Embryonic facial prominence (tissue), 1 donor: ENCODE measurements at regions not wholly inside any gene's neighbourhood (a gene's known extent, or its start where the extent isn't known, plus 50 kb on each side); places are given as distances from the start of the nearest gene placed in this dataset.

Experiments
- DNase-seq: peaks from one replicate; pipeline ENCODE4 v3.0.0-alpha.2; 2016; ENCODE audit errors: extremely low spot score

DNA sequence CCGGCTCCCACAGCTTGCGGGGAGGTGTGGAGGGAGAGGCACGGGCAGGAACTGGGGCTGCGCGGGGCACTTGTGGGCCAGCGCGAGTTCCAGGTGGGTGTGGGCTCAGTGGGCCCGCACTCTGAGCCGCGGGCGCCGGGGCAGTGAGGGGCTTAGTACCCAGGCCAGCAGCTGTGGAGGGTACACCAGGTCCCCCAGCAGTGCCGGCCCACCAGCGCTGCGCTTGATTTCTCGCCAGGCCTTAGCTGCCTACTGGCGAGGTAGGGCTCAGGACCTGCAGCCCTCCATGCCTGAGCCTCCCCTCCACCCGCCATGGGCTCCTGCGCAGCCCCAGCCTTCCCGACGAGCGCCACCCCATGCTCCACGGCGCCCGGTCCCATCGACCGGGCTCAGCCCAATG, 337.9 kb upstream of the ACVR2A start:
- no peak for DNase-seq

DNA sequence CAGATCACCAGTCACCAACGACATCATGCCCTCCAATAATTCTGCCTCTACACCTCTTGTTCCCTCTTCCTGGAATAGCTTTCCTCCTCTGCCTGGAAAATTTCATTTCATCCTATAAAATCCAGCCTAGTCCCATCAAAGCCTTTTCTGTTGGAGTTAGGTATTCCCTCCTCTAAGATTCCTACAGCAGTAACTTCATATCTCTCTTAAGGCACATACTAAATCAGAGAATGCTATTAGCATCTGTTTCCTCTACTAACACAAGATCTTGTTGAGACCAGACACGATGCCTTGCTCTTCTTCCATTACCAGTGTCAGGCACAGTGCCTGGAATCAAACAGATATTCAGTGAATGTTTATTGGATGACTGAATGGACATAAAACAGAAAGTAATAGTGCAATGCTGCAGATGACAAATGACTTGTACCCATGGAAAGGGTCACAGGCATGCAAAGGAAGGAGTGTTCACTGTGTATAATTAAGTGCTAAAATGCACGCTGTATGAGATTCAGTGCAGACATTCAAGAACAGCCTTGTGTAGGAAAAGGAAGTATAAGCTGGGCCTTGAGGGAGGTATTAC, 342.0 kb upstream of the ACVR2A start:
- DNase-seq, result no peak

DNA sequence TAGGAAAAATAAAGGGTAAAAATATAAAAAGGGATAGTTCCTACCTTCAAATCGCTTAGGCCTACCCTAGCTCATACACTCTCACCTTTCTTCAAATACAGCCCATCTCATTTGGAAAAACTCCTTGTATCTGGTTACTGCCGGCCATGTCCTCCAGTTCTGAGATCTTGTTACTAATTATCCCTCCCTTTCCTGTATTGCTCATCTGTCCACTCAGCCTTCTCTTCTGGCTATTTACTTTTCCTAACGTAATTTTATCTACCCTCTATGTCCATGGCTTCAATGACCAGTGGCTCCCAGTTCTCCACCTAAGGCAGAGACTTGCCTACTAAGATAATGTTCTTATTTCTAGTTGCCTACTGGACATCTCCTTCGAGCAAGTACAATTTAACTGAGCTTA, 342.9 kb upstream of the ACVR2A start:
- DNase-seq, result no peak

DNA sequence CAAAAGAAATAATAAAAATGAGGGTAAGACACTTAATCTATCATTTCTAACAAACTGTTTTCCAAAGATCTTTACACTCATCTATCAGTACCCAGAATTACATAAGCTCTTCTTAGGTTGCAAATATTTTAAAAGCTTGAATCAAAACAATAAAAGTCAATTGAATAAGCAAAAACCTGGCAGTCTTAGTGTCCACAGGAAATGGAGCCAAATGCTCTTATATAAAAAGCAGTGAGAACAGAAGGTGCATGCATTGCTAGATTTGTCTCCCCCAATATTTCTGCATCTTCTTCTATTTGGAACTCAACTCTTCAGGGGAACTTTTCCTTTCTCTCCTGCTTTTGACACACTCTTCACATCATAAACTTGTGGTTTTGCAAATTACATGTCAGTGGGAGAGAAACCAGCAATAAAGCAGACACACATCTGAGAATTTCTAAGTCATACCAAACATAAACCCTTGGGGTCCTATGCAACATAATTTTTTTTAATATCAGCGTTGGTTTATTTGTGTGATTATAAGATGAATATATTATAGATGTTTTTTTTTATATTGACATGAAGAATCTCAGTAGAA, 343.9 kb upstream of the ACVR2A start:
- no peak for DNase-seq

DNA sequence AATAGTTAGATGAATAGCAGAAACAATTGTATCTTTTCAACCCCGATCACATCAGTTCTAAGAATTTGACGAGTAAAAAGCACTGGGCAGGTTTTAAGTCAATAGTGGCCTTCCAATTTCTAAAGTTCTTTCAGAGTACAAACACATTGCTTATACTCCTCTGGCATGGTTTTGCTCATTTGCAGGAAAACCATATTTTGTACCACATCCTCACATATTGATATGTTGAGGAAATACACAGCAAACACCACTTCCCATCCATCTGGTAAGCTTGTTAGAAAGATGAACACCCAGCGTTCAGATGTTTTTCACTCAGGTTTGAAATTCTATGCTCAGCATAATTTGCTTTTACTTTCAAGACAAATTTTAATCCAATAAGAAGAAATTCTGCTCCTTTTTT, 344.6 kb upstream of the ACVR2A start:
- DNase-seq, result no peak

DNA sequence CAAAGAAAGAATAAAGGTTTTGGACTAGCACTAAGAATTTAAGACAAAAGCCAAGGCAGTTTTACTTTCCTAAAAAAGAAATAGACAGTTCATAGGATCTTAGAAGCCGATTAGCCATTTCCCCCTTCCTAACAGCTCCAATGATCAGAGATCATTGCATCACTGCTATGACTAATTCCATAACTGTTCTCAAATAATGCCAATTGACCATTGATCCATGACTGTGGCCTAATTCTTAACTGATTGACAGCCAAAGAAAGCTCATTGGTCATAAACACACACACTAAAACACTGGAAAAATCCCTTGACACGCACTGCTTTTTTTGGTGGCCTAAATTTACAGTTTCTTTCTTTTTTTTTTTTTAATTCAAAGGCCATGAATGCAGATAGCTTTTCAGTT, 345.0 kb upstream of the ACVR2A start:
- no peak for DNase-seq

DNA sequence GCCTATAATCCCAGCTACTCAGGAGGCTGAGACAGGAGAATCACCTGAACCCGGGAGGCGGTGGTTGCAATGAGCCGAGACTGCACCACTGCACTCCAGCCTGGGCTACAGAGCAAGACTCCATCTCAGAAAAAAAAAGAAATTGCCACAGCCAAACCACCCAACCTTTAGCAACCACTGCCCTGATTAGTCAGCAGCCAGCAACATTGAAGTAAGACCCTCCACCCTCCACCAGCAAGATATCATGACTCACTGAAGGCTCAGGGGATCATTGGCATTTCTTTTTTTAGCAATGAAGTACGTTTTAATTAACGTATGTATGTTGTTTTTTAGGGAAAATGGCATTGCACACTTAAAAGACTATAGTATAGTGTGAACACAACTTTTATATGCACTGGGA, 349.1 kb upstream of the ACVR2A start:
- DNase-seq, result no peak

DNA sequence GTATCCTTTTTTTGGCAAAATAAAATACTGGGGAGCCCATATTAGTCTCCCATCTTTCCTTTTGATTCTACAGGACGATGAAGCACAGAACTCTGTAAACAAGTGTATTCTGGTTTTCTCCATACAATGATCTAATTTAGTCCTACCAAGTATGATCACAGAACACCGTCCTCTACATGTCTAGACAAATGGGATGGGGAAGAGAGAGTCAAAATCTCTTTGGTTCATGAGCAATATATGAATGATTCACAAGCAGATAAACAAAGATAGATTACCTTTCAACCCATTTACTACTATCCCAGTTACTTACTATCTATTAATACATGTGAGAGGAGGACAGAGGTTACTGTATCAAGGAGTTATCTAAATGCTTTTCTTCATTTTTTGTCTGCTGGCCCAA, 352.4 kb upstream of the ACVR2A start:
- DNase-seq, result no peak

DNA sequence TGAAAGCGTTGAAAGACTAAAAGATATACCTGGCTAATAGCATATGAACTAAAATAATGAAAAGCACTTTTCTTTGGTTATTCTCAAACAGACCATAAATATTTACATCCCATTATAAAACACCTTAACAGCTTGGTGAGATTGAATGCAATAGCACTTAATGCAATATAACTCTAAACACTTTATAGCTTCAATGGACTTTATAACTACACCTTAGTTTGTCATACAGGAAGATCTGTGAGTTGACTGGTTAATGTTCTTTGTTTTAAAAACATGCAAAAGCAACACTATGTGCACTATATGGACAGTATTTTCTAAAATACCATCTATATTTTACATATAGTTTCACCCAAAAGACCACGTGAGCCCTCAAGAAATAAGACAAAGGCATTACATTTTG, 353.3 kb upstream of the ACVR2A start:
- no peak for DNase-seq

DNA sequence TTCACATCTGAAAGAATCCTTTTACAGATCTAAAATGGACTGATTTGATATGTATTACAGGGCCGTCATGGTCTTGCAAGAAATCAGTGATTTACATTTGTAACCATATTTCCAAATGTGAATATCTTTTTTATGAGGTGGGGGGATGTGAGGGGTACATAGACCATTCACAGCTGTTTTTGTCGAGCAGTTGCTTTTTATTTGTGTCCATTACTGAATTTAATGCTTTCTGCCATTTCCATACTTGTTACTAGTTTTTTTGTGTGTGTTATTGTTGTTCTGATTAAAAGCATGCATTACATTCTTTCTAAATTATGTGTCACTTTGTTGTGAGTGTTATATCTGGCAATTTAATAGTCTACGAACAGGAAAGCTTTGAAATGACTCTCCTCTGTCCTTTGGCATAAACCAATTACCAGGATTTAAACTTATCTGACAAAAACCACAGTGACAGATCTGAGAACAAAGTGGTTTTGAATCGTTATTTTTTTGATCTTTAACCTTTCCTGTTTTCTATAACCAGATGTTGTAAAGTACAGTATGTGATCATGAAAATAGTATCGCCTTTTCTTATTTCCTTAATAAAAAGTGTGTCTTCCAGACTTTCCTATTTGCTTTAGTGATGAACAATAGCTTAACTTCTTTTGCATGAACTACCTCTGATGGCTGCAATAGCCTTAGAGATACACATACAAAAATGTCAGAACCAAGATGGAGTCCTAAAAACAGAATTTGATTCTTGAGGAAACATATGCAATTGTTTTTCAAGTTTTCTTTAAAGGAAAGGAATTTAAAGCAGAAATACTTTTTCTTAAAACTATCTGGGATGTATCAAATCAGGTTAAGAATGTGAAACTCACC, 354.2 kb upstream of the ACVR2A start:
- DNase-seq, result no peak

DNA sequence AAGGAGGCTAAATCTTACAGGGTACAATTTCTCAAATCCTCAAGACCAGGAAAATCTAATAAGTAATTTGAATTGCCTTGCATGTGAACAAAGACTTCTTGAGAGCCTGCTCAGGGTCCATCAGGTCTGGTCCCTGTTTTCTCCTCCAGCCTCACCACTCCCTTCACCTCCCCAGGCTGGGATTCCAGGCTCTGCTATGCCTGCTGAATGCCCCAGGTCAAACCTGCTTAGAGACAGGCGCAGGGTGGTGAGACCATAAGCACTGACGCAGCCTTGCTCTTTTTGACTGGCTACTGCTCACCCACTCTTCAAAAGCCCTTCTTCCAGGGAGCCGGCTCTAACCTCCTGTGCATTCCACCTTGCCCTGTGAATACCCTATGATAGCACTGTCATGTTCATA, 356.4 kb upstream of the ACVR2A start:
- no peak for DNase-seq

DNA sequence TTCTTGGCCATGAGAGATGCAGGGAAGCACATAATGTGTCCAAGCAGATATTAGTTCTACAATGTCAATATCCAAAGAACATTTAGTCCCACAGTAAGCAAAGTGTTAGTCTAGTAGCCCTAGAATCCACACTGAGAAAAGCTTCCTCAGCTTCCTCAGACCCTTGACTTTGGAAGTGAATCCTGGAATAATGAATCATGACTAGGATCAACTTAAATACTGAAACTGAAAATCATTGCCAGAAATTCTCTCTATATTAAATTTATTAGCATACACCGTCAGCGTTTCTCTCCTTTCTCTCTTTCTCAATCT, 356.9 kb upstream of the ACVR2A start:
- DNase-seq, result no peak

DNA sequence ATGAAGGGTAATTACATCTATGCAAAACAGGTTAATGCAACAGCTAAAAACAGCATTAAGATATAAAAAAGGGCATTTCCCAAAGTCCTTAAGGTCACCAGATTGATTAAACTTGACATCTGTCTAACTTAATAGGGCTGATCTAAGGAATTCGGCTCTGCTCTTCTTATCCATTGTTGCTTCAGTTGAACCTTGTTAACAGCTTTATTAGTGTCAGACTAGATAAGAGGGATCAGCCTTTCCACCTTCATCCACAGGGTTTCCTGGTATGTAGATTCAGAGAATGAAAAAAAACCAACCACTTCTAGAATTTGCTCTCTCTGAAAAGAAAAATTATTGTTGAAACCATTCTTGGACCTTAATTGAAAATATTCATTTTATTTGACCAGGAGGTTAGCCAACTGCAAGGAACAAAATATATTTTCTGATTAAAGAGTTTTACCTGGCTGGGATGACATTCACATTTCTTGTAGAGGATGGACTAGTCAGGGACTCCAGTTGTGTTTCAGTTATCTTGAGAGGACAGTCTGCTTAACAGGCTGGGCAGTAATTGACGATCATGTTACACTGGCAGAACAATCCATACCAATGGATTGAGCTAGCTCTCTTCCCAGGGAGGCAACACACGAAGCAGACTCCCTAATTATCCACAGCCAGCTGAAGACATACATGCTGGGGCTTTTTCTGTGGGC, 357.4 kb upstream of the ACVR2A start:
- no peak for DNase-seq

DNA sequence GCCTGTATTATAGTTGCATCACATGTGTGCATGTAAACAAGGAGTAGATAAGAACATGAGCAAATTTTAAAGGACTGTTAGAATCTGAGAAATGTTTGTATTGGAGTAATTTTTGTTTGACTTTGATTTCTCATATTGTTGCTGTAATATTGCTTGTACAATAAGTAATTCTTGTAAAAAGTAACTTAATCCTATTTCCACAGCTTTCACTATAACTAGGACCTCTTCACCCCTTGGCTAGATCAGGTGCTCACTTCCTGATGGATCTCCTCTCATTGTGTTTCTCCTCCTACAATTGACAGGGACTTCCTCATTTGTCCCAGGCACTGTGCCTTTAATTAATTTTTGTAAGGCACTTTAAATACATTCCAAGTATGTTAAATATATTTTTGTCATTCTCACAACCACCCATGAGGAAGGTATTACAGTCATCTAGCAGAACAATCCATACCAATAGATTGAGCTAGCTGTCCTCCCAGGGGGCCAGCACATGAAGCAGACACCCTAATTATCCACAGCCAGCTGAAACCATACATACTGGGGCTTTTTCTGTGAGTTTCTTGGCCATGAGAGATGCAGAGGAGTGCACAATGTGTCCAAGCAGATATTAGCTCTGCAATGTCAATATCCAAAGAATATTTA, 359.5 kb upstream of the ACVR2A start:
- no peak for DNase-seq

DNA sequence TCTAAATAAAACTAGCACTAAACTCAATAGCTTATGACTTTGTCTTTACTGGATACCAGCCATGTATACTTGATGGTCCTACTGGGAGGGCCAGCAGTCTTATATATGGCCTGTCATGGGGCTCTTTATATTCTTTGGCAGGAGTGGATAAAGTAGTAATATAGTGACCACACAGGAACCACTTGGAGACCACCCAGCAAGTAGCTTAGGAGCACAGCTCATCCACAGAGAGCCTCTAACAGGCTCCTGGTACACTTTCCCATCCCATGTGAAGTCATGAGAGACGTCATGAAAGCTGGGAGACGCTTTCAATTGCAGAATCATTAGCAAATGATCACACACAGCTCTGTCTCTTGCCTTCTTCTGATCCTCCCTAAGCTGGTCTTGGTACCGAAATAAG, 360.9 kb upstream of the ACVR2A start:
- no peak for DNase-seq

DNA sequence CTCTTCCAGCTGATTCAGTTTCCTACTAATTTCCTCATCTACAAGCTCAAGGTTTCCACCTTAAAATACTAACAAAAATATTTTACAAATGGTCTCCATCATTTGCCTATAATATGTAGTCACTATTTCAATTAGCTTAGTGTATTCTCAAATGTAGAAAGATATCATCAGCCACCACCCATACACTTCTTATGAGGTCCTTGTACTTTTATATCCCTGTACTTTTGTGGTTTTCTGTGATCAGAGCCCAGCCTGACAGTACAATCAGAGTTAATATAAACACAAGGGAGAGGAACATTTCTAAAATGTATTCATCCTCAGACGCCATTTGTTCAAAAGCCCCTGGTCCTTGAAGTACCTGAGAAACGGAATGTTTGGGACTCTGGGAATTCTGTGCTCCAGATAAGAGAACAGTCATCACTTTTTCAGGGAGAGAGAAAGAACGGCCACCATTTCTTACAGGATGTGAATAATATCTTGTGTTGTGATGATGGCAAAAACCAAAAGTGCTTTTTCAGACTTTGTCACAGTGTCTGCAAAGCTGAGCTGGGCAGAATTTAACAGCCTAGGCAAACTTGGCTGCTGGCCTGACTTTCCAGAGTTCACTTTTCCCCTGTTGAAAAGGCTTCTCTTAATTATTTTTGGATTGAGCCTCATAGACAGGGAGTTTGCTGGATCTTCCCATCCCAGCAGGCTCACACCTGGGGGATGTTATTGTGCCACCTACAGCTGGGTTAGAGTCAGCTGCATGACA, 361.7 kb upstream of the ACVR2A start:
- no peak for DNase-seq

DNA sequence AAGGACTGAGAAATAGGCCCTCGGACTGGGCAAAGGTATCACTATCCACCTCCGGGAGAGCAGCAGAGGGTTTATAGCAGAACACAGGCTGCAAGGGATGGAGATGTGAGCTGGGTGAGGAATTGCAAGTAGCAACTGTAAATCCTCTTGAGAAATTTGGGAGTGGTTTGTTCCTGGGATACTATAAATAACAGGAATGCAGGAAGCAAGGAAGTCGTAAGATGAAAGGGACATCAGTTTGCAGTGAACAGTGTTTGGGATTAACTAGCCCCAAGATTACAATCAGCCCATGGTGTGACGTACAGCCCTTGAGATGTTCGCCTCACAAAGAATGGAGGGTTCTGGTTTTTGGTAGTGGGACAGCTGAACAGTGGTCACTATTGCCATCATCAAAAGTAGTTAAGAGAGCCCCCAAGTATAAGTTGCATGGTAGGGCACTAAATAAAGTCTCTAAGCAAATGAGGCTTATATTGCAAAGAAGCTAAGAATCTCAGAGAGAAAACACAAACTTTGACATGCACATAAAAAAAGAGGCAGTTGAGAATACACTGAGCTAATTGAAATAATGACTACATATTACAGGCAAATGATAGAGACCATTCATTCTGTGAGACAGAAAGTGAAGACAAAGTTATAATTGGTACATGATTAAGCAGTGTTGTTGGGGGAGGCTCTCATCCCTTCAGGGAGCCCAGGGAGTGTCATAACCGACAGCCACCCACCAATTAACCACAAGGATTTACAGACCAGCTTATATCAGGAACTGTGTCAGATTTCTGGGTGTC, 362.5 kb upstream of the ACVR2A start:
- DNase-seq, result no peak

DNA sequence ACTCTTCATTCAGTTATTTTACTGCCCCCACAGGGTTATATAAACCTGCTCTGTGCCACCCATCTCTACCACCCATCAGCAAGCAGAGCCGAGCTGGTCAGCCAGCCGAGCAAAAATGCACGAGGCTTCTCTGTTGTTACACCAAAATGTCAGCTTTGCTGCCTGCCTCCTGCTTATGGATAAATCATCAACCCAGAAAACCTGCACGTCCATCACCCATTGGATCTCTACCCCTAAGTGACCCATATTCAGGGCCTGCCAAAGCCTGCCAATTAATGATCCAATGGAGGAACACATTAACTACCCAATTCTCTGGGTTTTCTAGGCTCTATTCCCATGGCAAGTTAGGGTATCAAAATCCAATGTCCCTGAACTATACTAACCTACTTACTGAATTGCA, 365.5 kb upstream of the ACVR2A start:
- no peak for DNase-seq

DNA sequence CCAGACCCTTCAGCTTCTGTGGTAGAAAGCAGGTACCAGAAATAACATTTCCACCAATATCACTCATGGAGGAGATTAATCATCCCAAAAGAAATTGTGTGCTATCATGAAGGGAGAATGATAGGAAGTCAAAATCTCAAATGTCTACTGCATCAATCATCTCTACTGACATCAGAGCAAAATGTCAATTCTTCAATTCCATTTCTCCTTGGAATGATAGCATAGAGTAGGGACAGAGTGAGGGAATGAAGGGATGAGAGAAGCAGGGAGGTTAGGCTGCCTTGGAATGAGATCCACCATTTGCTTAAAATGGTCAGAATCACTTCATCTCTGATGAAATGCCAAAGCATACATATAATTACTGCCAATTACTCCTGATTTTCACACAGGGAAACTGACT, 371.8 kb upstream of the ACVR2A start:
- DNase-seq, result no peak

DNA sequence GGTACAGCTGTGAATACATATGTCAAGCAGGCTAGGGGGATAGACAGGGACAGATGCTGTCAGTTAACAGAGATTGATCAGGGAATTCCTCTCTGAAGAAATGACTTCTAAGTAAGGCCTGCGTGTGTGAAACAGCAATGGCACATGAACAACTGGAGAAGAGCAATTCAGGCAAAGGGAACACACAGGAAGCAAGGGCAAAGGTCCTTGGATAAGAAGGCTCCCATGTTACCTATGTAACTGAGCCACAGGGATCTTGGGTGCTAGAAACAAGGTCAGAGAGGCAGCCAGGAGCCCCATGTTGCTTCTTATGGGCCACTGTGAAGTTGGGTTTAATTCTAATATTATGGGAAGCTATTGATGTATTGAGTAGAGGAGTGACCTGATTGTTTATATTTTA, 373.7 kb upstream of the ACVR2A start:
- no peak for DNase-seq

DNA sequence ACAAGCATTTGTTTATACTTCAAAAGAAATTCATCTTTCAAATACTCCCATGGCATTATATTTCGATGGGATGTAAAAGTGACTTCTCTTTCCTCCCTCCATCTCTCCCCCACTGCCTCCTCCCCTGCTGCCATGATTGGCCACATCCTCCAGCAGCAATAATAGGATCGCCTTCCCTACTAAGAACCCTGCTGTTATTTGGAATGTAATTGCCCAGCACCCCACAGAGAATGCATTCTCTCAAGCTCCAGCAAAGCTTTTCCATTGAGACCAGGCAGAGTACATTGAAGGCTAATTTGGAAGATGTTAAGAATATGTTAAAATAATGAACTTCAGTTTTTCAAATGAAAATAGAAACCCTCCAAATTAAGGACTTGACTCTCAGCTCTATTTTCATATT, 375.4 kb upstream of the ACVR2A start:
- DNase-seq, result no peak
